ENCODE measurements at regions not wholly inside any gene's neighbourhood (a gene's known extent, or its start where the extent isn't known, plus 50 kb on each side); places are given as distances from the start of the nearest gene placed in this dataset.

DNA sequence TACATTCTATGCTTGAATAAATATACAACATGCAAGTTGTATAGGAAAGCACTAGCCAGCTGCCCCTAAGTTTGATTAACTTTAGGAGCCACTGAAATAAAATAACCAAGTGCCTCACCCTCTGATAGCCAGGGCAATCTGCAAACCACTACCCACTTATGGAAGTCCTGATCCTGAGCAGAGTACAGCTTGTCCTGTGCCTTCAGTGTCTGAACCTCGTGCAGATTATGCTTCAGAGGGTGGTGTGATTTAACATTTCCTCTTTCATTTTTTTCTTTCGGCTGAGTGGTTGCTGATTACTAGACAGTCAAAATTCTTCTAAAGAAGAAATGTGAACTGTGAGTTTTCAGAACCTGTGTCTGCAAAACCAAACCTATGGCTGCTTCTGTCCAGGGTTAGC is 327.7 kb downstream of the PIK3R1 start:
- no peak overlapping the region for H3K4me3 ChIP-seq (ENCODE audit: low read depth, low read length)
- TF ChIP-seq, protein P1, sequence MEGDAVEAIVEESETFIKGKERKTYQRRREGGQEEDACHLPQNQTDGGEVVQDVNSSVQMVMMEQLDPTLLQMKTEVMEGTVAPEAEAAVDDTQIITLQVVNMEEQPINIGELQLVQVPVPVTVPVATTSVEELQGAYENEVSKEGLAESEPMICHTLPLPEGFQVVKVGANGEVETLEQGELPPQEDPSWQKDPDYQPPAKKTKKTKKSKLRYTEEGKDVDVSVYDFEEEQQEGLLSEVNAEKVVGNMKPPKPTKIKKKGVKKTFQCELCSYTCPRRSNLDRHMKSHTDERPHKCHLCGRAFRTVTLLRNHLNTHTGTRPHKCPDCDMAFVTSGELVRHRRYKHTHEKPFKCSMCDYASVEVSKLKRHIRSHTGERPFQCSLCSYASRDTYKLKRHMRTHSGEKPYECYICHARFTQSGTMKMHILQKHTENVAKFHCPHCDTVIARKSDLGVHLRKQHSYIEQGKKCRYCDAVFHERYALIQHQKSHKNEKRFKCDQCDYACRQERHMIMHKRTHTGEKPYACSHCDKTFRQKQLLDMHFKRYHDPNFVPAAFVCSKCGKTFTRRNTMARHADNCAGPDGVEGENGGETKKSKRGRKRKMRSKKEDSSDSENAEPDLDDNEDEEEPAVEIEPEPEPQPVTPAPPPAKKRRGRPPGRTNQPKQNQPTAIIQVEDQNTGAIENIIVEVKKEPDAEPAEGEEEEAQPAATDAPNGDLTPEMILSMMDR (IDR thresholded peaks at IDR 0.05; ENCODE audit: low read depth, low read length) = no peak

DNA sequence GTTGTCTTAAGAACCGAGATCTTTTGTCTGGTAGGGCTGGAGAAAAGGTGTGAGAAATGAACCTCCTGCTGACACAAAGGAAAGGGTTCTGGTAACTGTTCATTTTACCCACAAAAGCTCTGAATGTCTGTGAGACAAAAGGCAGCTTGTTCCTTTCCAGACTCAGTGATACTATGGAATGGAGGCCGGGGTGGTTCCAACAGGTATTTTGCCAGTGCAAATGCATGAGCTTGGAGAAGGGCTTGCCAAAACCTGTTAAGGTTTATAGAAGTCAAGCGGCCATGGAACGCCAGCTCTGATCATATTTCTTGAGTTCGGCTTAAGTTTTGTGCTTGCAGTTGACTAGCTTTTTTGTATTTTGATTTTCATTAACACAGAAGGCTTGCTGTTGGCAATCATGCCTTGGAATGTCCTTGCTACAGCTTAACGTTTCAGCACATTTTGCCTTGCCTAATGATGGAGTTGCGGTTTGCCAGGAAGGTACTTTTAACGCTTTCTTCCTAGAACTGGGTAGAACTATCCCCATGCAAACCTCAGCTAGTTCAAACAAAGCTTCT is 328.6 kb downstream of the PIK3R1 start:
- TF ChIP-seq, protein P1 (IDR thresholded peaks at IDR 0.05; ENCODE audit: low read depth, low read length) = no peak
- H3K4me3 ChIP-seq (ENCODE audit: low read depth, low read length) = no peak overlapping the region

DNA sequence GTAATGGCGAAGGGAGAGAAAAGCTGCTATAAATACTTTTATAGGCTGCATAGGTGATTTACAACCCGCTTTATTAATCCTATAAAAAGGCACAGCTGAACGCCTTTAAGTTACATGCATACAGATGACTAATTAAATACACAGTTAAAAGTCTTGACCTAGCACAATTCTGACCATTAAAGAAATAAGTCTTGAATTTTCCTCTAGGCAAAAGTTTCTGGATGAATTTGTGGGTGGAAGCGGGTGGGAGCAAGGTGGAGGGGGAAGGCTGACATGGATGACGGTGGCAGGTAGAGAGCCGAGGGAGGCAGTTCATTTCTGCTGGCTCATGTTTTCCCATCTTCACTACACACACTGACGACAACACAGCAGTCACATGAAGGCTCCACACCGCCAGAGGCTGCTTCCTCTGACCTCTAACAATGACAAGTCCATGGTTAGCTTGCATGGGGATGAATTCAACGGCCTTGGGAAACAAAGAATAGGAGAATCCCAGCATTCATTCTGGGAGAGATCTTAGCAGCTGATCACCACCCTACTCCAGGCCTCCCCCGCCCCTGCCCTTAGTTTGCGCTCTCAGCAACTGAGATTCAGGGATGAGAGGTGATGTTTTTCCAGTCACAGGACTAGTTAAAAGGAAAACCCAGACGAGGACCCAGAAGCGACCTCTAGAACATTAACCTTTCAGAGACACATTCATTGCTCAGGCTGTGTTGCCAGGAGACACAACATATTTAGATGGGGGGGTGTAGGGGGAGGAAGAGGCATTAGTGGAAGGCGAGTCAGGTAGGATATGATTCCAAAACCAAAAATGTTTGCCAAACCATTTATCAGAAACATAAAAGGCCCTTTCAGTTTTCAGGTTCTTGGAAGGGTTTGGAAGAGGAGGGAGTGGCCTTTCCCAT is 329.3 kb downstream of the PIK3R1 start:
- no peak overlapping the region for H3K4me3 ChIP-seq (ENCODE audit: low read depth, low read length)
- TF ChIP-seq, protein P1 (IDR thresholded peaks at IDR 0.05; ENCODE audit: low read depth, low read length) = no peak

DNA sequence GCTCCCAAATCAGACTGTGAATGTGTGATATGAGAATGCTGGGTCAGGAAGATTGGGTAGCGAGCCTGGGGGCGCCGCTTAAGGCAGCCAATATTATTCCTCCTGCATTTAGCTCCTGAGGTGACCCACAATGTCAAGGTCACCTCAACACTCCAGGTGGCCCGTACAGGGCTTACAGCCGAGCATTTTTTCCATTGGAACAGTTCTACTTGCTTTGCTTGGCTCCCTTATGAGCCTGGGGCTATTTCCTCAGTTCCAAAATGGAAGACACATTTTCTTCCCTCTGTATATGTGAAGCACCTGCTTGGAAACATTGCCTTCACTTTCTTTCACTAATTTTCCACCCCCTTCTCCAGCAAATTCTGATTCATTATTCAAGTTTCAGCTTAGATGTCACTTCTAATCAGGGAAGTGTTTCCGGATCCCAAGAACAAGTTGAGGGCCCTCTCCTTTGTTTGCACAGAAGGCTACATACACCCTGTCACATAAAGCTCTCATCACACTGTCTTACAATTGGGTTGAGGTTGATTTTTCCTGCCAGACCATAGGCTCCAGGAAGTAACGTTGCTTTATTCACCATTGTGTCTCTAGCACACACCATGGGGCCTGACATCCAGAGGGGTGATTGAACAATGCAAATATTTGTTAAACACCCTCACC is 330.2 kb downstream of the PIK3R1 start:
- TF ChIP-seq, protein P1 (IDR thresholded peaks at IDR 0.05; ENCODE audit: low read depth, low read length) = no peak
- no peak overlapping the region for H3K4me3 ChIP-seq (ENCODE audit: low read depth, low read length)

DNA sequence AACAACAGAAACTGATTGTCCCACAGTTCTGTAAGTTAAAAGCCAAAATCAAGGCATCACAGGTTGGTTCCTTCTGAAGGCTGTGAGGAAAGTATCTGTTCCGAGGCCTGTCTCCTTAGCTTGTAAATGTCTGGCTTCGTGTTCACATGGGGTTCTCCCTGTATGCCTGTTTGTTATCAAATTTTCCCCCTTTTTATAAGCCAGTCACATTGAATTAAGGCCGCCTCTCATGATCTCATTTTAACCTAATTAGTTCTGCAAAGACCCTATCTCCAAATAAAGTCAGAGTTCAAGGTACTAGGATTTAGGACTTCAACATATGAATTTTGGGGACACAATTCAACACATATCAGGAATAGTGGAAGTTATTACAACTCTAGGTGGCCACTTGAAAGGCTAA is 331.5 kb downstream of the PIK3R1 start:
- TF ChIP-seq, protein P1 (IDR thresholded peaks at IDR 0.05; ENCODE audit: low read depth, low read length) = no peak
- H3K4me3 ChIP-seq (ENCODE audit: low read depth, low read length) = no peak overlapping the region

DNA sequence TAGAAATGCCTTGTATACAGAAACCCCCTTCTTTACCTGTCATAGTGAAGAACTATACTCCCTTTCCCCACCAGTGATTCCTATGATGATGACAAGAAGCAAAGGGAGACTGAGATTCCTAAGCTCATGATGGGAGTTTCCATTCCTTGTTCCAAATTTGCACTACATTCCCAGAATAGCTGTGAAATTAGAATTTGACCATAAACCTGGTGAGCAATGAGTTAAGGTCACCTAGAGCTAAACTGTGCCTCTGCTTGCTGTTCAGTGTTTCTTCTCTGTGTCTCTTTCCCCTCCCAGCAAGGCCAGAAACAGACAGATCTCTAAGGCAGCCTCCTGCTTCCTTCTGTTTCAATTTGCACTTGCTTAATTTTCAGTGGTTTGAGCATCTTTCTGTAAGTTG is 332.1 kb downstream of the PIK3R1 start:
- H3K4me3 ChIP-seq (ENCODE audit: low read depth, low read length) = no peak overlapping the region
- TF ChIP-seq, protein P1 (IDR thresholded peaks at IDR 0.05; ENCODE audit: low read depth, low read length) = no peak
